ENCODE measurements at regions not wholly inside any gene's neighbourhood (a gene's known extent, or its start where the extent isn't known, plus 50 kb on each side); places are given as distances from the start of the nearest gene placed in this dataset.

- Histone ChIP-seq H3K79me2 (ENCODE audit: insufficient read depth, low read length) (no peaks in the 10 kb centered on the region), H3K4me1 (ENCODE audit: insufficient read depth, low read length) (no peaks in the 10 kb centered on the region), H4K20me1 (ENCODE audit: insufficient read depth, low read length) (no peaks in the 10 kb centered on the region), H3K27me3 (ENCODE audit: insufficient read depth, low read length) (no peaks in the 10 kb centered on the region), H3K36me3 (ENCODE audit: insufficient read depth, low read length) (no peaks in the 10 kb centered on the region), H3K27ac (ENCODE audit: low read depth, low read length) (no peak overlapping the region), H2AFZ (ENCODE audit: low read length) (no peak overlapping the region), H3K9me3 (ENCODE audit: low read depth, low read length) (no peaks in the 10 kb centered on the region), H3K4me2 (ENCODE audit: insufficient read depth, low read length) (no peak overlapping the region), H3K4me3 (ENCODE audit: insufficient read depth, low read length) (no peak overlapping the region)
- no peak for DNase-seq (ENCODE audit: insufficient read length, low spot score, missing footprints)
- TF ChIP-seq, protein P1, sequence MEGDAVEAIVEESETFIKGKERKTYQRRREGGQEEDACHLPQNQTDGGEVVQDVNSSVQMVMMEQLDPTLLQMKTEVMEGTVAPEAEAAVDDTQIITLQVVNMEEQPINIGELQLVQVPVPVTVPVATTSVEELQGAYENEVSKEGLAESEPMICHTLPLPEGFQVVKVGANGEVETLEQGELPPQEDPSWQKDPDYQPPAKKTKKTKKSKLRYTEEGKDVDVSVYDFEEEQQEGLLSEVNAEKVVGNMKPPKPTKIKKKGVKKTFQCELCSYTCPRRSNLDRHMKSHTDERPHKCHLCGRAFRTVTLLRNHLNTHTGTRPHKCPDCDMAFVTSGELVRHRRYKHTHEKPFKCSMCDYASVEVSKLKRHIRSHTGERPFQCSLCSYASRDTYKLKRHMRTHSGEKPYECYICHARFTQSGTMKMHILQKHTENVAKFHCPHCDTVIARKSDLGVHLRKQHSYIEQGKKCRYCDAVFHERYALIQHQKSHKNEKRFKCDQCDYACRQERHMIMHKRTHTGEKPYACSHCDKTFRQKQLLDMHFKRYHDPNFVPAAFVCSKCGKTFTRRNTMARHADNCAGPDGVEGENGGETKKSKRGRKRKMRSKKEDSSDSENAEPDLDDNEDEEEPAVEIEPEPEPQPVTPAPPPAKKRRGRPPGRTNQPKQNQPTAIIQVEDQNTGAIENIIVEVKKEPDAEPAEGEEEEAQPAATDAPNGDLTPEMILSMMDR (IDR thresholded peaks at IDR 0.05; ENCODE audit: extremely low read depth, low read depth, low read length): no peak
Observed at GRCh38 chr19:32053861-32054260, 291.5 kb upstream of the ZNF507 start.

DNA sequence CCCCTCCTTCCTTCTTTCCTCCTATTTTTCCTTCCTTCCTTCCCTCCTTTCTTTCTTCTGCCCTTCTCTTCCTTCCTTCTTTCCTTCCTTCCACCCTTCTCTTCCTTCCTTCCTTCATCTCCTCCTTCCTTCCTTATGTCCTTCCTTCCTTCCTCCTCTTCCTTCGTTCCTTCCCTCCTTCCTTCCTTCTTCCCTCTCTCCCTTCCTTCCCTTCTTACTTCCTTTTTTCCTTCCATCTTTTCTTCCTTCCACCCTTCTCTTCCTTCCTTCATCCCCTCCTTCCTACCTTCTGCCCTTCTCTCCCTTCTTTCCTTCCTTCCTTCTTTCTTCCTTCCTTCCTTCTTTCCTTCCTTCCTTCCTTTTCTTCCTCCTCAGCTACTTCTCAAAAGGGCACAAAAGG is 287.3 kb upstream of the ZNF507 start:
- DNase-seq (ENCODE audit: insufficient read length, low spot score, missing footprints): no peak
- Histone ChIP-seq H3K36me3 (ENCODE audit: insufficient read depth, low read length) (no peaks in the 10 kb centered on the region), H3K4me2 (ENCODE audit: insufficient read depth, low read length) (no peak overlapping the region), H3K79me2 (ENCODE audit: insufficient read depth, low read length) (no peaks in the 10 kb centered on the region), H2AFZ (ENCODE audit: low read length) (no peak overlapping the region), H3K27ac (ENCODE audit: low read depth, low read length) (no peak overlapping the region), H4K20me1 (ENCODE audit: insufficient read depth, low read length) (no peaks in the 10 kb centered on the region), H3K27me3 (ENCODE audit: insufficient read depth, low read length) (no peaks in the 10 kb centered on the region), H3K4me3 (ENCODE audit: insufficient read depth, low read length) (no peak overlapping the region), H3K9me3 (ENCODE audit: low read depth, low read length) (no peaks in the 10 kb centered on the region), H3K4me1 (ENCODE audit: insufficient read depth, low read length) (no peaks in the 10 kb centered on the region)
- TF ChIP-seq, protein P1 (IDR thresholded peaks at IDR 0.05; ENCODE audit: extremely low read depth, low read depth, low read length): no peak

- no peak overlapping the region for H3K27ac ChIP-seq (ENCODE audit: low read depth, low read length)
- H3K4me2 ChIP-seq (ENCODE audit: insufficient read depth, low read length): no peak overlapping the region
- H3K9me3 ChIP-seq (ENCODE audit: low read depth, low read length): no peaks in the 10 kb centered on the region
- H3K4me3 ChIP-seq (ENCODE audit: insufficient read depth, low read length): no peak overlapping the region
- no peaks in the 10 kb centered on the region for H3K79me2 ChIP-seq (ENCODE audit: insufficient read depth, low read length)
- TF ChIP-seq, protein P1 (IDR thresholded peaks at IDR 0.05; ENCODE audit: extremely low read depth, low read depth, low read length): no peak
- DNase-seq (ENCODE audit: insufficient read length, low spot score, missing footprints): no peak
- no peaks in the 10 kb centered on the region for H3K27me3 ChIP-seq (ENCODE audit: insufficient read depth, low read length)
- no peak overlapping the region for H2AFZ ChIP-seq (ENCODE audit: low read length)
- no peaks in the 10 kb centered on the region for H3K36me3 ChIP-seq (ENCODE audit: insufficient read depth, low read length)
- no peaks in the 10 kb centered on the region for H3K4me1 ChIP-seq (ENCODE audit: insufficient read depth, low read length)
- no peaks in the 10 kb centered on the region for H4K20me1 ChIP-seq (ENCODE audit: insufficient read depth, low read length)
Observed at GRCh38 chr19:32061315-32061714, 284.1 kb upstream of the ZNF507 start.

GRCh38 chr19:32063601-32064000 is 281.8 kb upstream of the ZNF507 start:
- no peaks in the 10 kb centered on the region for H3K27me3 ChIP-seq (ENCODE audit: insufficient read depth, low read length)
- no peak overlapping the region for H3K4me2 ChIP-seq (ENCODE audit: insufficient read depth, low read length)
- DNase-seq (ENCODE audit: insufficient read length, low spot score, missing footprints): no peak
- H3K36me3 ChIP-seq (ENCODE audit: insufficient read depth, low read length): no peaks in the 10 kb centered on the region
- no peaks in the 10 kb centered on the region for H3K4me1 ChIP-seq (ENCODE audit: insufficient read depth, low read length)
- no peak overlapping the region for H3K27ac ChIP-seq (ENCODE audit: low read depth, low read length)
- no peak overlapping the region for H3K4me3 ChIP-seq (ENCODE audit: insufficient read depth, low read length)
- H4K20me1 ChIP-seq (ENCODE audit: insufficient read depth, low read length): no peaks in the 10 kb centered on the region
- H3K79me2 ChIP-seq (ENCODE audit: insufficient read depth, low read length): no peaks in the 10 kb centered on the region
- H2AFZ ChIP-seq (ENCODE audit: low read length): no peak overlapping the region
- H3K9me3 ChIP-seq (ENCODE audit: low read depth, low read length): no peaks in the 10 kb centered on the region
- TF ChIP-seq, protein P1 (IDR thresholded peaks at IDR 0.05; ENCODE audit: extremely low read depth, low read depth, low read length): no peak

Measured in osteoblast (primary cell).